Kidney (tissue), 13 donors: ENCODE measurements at regions not wholly inside any gene's neighbourhood (a gene's known extent, or its start where the extent isn't known, plus 50 kb on each side); places are given as distances from the start of the nearest gene placed in this dataset.
A peak's percentile ranks its signal among the peaks of the same experiment; 100 is the strongest.

ENCODE experiments used
- DNase-seq, 5 donors: peaks; one replicate each; pipeline ENCODE4 v3.0.0-alpha.2; 2013 to 2020
- FAIRE-seq: peaks from 2 replicates; lab custom pipeline; 2012; peaks lifted over from hg19 to GRCh38; lab: Jason Lieb, UNC
- H3K27ac ChIP-seq, 2 donors: one replicate each; pipeline ENCODE4 v1.7.0; 2013; ENCODE audit warnings: low read depth in 2 of 2, low read length in 2 of 2, inconsistent platforms in 1 of 2
- H3K27me3 ChIP-seq: one replicate; pipeline ENCODE4 v1.7.1; 2013; ENCODE audit warnings: low read length, inconsistent platforms; ENCODE audit not compliant: control insufficient read depth, insufficient read depth
- H3K36me3 ChIP-seq, 3 donors: one replicate each; pipeline versions ENCODE4 v1.7.0 to v1.7.1; 2013; ENCODE audit warnings: low read length in 3 of 3, control low read depth in 1 of 3, inconsistent platforms in 1 of 3; ENCODE audit not compliant: insufficient read depth in 3 of 3, control insufficient read depth in 2 of 3
- H3K4me1 ChIP-seq, 3 donors: one replicate each; pipeline versions ENCODE4 v1.7.0 to v1.7.1; 2013; ENCODE audit warnings: low read length in 3 of 3, inconsistent platforms in 1 of 3, low read depth in 1 of 3; ENCODE audit not compliant: control insufficient read depth in 2 of 3, insufficient read depth in 2 of 3
- H3K4me3 ChIP-seq, 3 donors: one replicate each; pipeline versions ENCODE4 v1.7.0 to v1.8.1; 2013; ENCODE audit warnings: low read length in 3 of 3, control low read depth in 1 of 3, inconsistent platforms in 1 of 3
- H3K9ac ChIP-seq, 3 donors: one replicate each; pipeline versions ENCODE4 v1.7.0 to v1.7.1; 2013; ENCODE audit warnings: low read length in 3 of 3, control low read depth in 1 of 3, inconsistent platforms in 1 of 3
- H3K9me3 ChIP-seq, 3 donors: one replicate each; pipeline versions ENCODE4 v1.7.0 to v1.7.1; 2013; ENCODE audit warnings: low read length in 3 of 3, control low read depth in 1 of 3, inconsistent platforms in 1 of 3; ENCODE audit not compliant: control insufficient read depth in 2 of 3, insufficient read depth in 1 of 3
- CTCF ChIP-seq: IDR thresholded peaks from 3 replicates; pipeline ENCODE4 v1.5.1; 2012; ENCODE audit warnings: mild to moderate bottlenecking, moderate library complexity, borderline replicate concordance; ENCODE audit not compliant: insufficient read depth; ENCODE audit errors: extremely low read depth
- intact Hi-C: fragments of 100-400 bp; cut with DNase I; formaldehyde crosslinking; loops from one replicate; pipeline ENCODE4 v1.11.1; 2022
- donor health status: control.
- donor health status: control.
- donor health status: control.
- donor health status: control.
- donor health status: control.
- donor health status: DM: yes; HTN: yes; CAD: no.
- donor health status: Normal renal cell carcinoma (clear cell type).

DNA sequence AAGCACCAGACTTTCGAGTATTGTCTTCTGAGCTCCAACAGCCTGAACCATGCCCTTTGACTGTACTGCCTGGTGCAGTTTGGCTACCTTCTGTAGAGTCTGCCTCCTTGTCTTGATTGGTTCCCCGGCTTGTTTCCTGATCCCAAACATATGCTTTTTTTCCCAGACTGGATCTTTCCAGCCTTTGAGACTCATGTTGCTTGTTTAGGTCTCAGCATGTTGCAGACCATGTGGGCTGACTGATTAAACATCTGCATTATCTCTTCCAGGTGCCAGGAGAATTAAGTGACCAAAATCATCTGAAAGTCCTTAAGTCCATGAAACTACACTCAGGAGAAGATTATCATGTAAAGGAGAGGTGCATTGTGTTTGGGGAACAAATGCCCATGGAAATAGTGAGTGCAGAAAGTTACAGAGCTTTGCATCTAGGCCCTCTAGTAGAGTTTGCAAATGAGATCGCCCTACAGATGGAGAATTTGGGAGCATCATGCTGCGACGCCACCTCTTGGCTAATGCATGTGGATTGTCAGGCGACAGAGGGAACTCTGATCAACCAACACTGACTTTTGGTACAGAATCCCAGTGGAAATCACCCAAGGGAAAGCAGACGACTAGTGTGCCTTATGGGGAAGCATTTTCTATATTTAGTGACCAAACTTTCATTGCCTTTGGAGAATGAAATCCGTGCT is 188.8 kb downstream of the BLID start:
- TF ChIP-seq CTCF: no peak
- no peaks in the 10 kb centered on the region for H3K36me3 ChIP-seq
- FAIRE-seq (no peak), DNase-seq (peak in 1 of 5 donors; percentile 46)
- no peak overlapping the region for H3K27ac ChIP-seq
- no peaks in the 10 kb centered on the region for H3K27me3 ChIP-seq
- intact Hi-C loops: no loop called here
- H3K9ac ChIP-seq: no peak overlapping the region
- peaks cover 0 to 6% (median 4%) of the 10 kb centered on the region in 3 donors for H3K4me1 ChIP-seq
- no peak overlapping the region for H3K4me3 ChIP-seq
- H3K9me3 ChIP-seq: no peaks in the 10 kb centered on the region

- H3K4me3 ChIP-seq: no peak overlapping the region
- no peaks in the 10 kb centered on the region for H3K9me3 ChIP-seq
- H3K36me3 ChIP-seq: no peaks in the 10 kb centered on the region
- H3K27ac ChIP-seq: no peak overlapping the region
- no peak for DNase-seq
- peaks cover 0 to 2% (median 0%) of the 10 kb centered on the region in 3 donors for H3K4me1 ChIP-seq
- intact Hi-C loops: no loop called here
- no peak for TF ChIP-seq CTCF
- no peak overlapping the region for H3K9ac ChIP-seq
- FAIRE-seq: no peak
- no peaks in the 10 kb centered on the region for H3K27me3 ChIP-seq
Measured at GRCh38 chr11:121924191-121924590, 191.8 kb downstream of the BLID start.

DNA sequence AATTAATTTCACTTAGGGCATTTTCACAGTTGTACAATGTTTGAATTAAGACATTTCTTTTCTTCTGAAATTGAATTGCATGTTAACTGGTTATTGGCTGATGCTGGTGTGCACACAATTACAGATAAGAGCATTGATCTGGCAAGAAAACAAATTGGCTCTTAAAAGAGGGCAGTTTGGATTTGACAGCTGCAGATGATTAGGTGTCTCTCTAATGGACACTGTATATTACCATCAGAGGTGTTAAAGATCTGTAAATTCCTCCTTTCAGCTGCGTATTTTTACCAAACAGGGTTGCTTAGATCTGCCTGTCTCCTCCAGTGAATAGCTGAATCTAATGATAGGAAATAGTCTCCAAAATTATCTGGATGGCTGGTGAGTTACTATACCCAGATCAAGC is 198.5 kb downstream of the BLID start:
- no peak for TF ChIP-seq CTCF
- H3K27ac ChIP-seq: no peak overlapping the region
- intact Hi-C loops: no loop called here
- no peak for DNase-seq
- H3K4me3 ChIP-seq: no peak overlapping the region
- no peak for FAIRE-seq
- H3K9me3 ChIP-seq: no peaks in the 10 kb centered on the region
- no peak overlapping the region for H3K9ac ChIP-seq
- no peaks in the 10 kb centered on the region for H3K36me3 ChIP-seq
- H3K4me1 ChIP-seq: no peaks in the 10 kb centered on the region
- H3K27me3 ChIP-seq: no peaks in the 10 kb centered on the region

GRCh38 chr11:121914508-121915059 is 201.4 kb downstream of the BLID start:
- Histone ChIP-seq H3K4me3 (no peak overlapping the region), H3K27ac (no peak overlapping the region), H3K27me3 (no peaks in the 10 kb centered on the region), H3K9me3 (no peaks in the 10 kb centered on the region), H3K9ac (no peak overlapping the region), H3K36me3 (no peaks in the 10 kb centered on the region), H3K4me1 (no peaks in the 10 kb centered on the region)
- FAIRE-seq (no peak), DNase-seq (no peak)
- intact Hi-C loops: no loop called here
- TF ChIP-seq CTCF: no peak
